GM19372 (cell line): ENCODE measurements at regions not wholly inside any gene's neighbourhood (a gene's known extent, or its start where the extent isn't known, plus 50 kb on each side); places are given as distances from the start of the nearest gene placed in this dataset.
"Not testable (repeated sequence)": the region's sequence is repeated elsewhere in the genome, so short reads cannot be mapped to it uniquely, and the experiment has no call there.

Source experiments
- ATAC-seq: cut with Tn5 transposase; IDR thresholded peaks from one replicate; pipeline ENCODE4 v1.9.1; 2021; ENCODE audit warnings: mild to moderate bottlenecking, low read depth, moderate library complexity; ENCODE audit not compliant: unreplicated experiment

DNA sequence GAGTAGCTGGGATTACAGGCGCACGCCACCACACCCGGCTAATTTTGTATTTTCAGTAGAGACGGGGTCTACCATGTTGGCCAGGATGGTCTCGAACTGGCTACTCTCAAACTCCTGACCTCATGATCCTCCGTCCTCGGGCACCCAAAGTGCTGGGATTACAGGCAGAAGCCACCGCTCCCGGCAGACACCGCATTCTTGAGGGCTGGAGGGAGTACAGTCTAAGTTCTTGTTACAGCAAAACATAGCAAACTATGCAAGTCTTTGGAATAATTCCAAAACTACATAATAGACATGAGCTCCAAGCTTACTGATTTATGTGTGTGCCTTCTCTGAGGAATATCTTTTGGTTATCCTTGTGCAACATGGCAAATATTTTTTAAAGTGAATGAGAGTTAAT is 299.1 kb upstream of the ZNF658 start:
- ATAC-seq, result not testable (repeated sequence)

DNA sequence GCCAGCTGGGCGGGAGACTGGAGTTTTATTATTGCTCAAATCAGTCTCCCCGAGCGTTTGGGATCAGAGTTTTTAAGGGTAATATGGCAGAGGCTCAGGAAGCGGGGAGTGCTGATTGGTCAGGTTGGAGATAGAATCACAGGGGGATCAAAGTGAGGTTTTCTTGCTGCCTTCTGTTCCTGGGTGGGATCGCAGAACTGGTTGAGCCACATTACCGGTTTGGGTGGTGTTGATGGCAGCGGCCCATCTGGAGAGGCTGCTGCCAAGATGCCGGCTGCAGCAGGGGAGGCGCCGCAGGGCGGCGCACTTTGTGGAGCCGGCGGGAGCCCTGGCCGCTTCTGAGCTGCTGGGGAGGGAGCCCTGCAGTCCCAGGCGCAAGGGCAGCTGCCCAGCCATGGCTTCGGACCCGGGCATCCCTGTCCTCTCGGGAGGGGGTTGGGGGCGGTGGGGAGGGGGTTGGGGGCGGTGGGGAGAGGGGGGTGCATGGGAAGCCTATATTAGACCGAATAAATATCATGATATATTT is 268.9 kb upstream of the ZNF658 start:
- not testable (repeated sequence) for ATAC-seq

DNA sequence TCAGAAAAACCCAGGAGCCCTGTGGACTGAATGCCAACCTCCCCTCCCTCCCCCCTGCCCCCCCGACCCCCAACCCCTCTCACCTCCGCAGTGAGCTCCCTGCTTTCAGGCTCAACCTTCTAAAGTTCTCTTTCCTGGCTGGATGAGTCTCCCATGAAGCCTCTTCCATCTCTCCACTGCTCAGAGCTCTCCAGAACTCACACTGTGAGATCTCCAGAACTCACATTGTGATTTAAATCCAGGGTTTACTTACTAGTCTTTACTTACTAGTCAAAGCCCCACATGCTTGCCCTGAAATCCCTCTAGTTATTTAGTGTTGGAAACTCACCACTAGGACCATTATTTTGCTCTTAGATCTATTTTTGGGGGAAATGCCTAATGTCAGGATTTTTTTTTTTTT is 252.8 kb upstream of the ZNF658 start:
- ATAC-seq, result not testable (repeated sequence)

DNA sequence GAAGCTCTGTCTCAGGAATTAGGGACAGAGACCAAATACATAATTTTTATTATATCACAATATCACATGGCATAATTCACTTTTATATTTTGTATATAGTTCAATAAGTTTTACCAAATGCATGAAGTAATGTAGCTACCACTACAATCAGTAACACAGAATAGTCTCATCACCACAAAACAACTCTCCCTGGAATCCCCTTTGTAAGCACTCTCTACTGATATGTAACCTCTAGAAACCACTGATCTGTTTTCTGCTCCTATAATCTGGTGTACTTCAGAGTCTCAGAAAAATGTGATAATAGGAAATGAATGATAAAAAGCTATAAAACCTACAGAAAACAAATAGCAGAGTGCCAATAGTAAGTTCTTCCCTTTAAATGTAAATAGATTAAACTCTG is 210.3 kb upstream of the ZNF658 start:
- ATAC-seq, result not testable (repeated sequence)

DNA sequence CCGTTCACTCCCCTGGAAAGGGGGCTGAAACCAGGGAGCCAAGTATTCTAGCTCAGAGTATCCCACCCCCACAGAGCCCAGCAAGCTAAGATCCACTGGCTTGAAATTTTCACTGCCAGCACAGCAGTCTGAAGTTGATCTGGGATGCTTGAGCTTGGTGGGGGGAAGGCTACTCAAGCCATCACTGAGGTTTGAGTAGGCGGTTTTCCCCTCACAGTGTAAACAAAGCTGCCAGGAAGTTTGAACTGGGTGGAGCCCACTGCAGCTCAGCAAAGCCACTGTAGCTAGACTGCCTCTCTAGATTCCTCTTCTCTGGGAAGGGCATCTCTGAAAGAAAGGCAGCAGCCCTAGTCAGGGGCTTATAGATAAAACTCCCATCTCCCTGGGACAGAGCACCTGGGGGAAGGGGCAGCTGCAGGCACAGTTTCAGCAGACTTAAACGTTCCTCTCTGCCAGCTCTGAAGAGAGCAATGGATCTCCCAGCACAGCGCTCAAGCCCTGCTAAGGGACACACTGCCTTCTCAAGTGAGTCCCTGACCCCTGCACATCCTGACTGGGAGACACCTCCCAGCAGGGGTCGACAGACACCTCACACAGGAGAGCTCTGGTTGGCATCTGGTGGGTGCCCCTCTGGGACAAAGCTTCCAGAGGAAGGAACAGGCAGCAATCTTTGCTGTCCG is 204.8 kb upstream of the ZNF658 start:
- not testable (repeated sequence) for ATAC-seq

DNA sequence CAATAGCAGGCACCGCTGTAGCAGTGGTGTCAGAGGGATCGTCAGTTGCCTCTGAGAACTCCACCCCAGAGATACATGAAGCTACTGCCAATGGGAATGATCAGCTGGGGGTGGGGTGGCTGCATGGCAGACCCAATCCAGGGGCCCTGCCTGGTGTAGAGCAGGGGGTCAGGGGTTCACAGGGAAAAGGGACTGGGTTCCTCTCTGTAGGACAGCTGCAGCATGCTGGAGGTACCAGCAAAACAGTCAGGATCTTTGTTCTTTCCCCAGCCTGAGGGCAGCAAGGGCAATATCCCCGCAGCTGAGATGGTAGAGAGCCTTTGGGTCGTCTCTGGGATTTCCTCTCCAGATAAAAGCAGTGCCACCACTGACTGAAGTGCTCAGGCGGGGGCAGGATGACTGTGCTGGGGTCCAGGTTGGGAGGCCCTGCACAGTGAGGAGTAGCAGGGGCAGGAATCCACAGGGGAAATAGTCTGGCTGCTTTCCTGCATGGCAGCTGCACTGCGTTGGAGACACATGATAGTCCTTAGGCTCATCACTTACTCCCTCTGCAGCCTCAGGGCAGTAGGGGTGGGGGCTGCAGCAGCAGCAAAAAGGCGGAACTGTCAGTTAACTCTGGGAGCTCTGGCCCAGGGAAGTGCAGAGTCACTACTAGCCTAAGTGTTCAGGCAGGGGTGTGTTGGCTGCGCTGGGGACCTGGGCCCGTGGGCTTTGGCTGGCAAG is 203.0 kb upstream of the ZNF658 start:
- ATAC-seq, result not testable (repeated sequence)

DNA sequence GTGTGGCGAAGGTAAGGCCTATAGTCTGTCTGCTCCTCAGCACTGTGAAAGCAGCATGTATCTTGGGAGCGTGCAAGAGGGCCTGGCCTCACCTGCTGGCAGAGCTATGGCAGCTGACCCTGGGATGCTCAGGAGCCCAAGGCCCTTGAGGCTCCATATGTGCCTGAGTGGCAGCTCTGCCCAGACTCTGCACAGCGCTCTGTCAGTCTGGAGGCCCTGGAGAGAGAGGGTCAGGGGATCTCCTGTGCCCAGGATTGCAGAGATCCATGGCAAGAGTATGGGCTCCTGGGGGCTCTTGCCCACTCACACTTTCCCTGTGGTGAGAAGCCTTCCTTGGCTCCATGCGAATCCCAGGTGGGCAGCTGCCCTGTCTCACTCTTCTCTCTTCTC is 202.5 kb upstream of the ZNF658 start:
- ATAC-seq, result not testable (repeated sequence)

DNA sequence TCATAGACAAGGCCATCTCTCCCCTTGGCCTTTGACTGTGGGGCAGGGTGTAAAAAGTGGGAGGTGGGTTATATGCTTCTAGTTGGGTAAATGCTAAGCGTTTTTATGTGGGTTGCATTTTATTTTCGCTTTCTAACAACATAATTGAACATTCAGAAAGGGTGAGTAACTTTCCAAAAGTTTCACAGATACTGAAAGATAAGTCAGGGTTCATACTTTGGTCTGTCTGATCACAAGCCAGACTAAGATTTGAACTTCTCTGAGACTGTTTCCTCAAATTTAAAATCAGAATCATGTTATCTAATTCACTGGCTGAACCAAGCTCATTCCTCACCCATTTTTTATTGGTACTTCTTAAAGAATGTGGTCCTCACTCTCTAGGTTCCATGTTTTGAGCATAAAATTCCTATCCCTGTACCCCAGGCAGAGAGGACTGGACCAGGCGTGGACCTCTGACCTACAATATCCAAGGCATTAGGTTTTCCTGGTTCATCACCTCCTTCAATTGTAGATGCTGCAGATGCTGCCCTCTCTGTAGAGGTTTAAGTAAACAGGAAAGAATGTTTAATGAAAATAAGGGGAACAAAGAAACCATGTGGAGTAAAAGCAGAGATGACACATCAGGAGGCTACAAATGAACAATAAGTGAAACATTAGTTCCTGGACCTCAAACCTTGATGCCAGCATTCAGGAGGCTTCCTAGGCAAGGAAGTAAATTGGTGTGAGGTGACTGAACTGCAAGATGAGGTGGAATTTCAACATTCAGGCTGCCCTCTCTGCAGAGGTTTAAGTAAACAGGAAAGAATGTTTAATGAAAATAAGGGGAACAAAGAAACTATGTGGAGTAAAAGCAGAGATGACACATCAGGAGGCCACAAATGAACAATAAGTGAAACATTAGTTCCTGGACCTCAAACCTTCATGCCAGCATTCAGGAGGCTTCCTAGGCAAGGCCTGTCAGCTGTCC is 198.8 kb upstream of the ZNF658 start:
- not testable (repeated sequence) for ATAC-seq

DNA sequence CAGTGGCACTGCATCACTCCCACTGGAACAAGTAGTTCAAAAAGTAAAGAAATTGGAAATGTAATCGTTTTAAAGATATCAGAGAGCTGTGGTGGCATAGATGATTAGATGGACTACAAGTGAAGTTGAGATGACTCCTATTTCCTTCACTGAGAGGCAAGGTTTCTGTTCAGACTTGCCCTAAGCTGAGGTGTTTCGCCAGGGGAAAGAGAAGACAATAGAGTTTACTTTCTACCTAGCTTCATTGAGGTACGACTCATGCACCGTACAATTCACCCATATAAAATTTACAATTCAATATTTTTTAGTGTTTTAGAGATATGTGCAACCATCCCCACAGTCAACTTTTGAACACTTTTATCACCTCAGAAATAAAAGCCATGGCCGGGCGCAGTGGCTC is 189.0 kb upstream of the ZNF658 start:
- not testable (repeated sequence) for ATAC-seq

DNA sequence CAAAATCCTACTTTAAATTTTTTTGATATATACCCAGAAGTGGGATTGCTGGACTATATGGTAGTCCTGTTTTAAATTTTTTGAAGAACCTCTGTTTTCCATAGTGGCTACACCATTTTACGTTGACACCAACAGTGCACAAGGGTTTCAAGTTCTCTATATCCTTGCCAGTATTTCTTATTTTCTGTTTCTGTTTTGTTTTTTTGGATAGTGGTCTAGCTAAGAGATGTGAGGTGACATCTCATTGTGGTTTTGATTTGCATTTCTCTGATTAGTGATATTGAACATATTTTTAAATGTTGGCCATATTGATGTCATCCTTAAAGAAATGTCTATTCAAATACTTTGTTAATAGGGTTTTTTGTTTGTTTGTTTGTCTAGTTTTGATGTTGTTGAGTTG is 187.7 kb upstream of the ZNF658 start:
- peak; percentile 51 for ATAC-seq

DNA sequence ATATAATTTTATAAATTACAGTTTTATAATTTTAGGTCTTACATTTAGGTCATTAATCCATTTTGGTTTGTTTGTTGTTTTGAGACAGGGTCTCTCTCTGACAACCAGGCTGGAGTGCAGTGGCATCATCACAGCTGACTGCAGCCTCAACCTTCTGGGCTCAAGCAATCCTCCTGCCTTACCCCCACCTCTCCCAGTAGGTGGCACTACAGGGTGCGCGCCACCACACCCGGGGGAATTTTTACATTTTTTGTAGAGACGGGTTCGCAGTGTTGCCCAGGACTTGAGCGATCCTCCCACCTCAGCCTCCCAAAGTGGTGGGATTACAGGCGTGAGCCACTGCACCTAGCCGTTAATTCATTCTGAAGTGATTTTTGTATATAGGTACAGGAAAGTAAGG is 187.0 kb upstream of the ZNF658 start:
- ATAC-seq, result not testable (repeated sequence)

DNA sequence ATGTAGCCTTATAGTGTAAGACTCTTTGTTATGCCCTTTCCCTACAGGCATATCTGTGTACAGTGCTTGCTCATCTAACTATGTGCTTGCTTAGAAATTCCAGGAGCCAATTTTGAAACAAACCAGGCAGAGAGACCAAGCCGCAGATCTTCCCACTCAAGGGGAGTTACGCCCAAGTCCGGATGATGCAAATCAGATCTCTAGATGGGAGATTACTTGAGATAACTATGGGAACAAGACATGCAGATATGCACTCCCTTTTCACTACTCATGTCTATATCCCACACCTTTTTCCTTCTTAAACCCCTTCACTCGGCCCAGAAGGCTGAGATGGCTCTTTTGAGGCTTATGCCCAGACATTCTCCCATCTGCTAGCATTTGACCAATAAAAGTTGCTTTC is 179.7 kb upstream of the ZNF658 start:
- ATAC-seq, result not testable (repeated sequence)

DNA sequence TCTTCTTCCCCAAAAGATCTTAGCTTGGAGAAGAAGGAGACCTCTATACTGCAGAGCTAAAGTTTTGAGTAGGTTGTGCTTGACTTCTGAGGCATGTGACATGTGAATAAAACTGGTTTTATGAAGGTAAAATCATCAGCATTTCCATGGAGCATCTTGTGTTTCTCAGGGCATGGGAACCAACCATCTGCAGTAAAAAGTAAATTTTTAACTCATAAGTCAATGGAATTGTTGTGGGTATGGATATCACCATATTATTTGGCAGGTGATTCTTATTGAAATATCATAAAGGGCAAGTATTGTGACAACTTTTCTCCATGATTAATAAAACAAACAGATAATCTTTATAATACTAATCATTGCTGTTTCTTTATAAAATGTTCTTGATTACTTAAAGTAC is 173.0 kb upstream of the ZNF658 start:
- not testable (repeated sequence) for ATAC-seq

DNA sequence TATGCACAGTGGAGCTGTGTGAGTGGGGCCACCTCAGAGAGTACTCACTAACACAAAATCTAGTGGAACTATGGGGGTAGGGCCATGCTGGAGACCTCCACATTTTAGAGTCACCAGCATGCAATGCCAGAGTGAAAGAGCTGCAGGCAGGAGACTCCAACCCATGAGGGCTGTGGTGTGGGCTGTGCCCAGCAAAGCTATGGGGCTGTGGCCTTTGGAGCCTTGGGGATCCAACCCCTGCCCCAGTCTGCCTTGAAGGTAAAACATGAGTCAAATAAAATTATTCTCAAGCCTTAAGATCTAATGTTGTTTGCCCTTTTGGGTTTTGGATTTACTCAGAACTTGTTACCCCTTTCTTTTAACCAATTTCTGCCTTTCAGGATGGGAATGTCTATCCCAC is 163.8 kb upstream of the ZNF658 start:
- ATAC-seq, result not testable (repeated sequence)

DNA sequence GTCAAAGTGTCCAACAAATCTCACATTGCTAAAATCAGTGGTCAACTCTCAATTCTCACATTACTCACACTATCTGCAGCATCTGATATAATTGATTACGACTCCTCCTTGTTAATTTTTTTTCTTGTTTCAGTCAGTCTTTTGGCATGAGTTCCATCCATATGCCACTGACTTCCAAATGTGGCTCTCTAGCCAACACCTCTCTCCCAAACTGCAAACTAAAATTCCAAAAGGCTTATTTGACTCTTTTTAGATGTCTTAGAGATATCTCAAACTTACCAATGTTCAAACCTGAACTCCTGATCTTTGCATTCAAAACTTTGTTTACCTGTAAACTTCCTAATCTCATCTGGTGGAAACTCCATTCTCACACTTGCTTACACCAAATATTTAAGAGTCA is 162.1 kb upstream of the ZNF658 start:
- ATAC-seq, result not testable (repeated sequence)

DNA sequence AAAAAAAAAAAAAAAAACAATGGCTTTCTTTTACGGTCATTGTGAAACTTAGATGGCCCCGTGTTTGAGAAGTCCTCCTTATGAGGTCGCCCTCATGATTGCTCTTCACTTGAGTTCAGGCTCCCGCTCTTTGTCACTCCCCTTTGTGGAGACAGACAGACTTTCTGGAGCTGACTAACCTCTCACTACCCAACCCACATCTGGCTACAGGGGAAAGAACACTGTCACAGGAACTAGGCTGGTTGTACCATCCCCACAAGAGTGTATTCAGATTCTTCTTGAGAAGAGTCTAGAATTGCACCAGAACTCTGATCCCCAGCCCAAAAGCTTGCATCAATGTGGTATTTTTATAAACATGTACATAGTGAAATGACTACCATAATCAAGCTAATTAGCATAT is 160.4 kb upstream of the ZNF658 start:
- ATAC-seq, result not testable (repeated sequence)

DNA sequence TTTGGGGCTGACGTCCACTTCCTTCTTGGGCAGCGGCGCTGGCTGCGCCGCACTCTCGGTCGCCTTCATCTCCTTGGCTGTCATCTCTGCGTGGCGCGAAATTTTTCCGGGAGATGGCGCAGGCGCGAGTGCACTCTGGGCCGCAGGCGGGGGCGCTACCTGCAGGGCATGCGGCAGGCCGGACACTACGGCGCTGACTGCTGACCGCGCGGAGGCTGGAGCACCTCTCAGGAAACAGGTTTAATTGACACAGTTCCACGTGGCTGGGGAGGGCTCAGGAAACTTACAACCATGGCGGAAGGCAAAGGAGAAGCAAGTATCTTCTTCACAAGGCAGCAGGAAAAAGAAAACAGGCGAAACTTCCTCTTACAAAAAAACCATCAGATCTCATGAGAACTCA is 154.7 kb upstream of the ZNF658 start:
- ATAC-seq, result not testable (repeated sequence)

DNA sequence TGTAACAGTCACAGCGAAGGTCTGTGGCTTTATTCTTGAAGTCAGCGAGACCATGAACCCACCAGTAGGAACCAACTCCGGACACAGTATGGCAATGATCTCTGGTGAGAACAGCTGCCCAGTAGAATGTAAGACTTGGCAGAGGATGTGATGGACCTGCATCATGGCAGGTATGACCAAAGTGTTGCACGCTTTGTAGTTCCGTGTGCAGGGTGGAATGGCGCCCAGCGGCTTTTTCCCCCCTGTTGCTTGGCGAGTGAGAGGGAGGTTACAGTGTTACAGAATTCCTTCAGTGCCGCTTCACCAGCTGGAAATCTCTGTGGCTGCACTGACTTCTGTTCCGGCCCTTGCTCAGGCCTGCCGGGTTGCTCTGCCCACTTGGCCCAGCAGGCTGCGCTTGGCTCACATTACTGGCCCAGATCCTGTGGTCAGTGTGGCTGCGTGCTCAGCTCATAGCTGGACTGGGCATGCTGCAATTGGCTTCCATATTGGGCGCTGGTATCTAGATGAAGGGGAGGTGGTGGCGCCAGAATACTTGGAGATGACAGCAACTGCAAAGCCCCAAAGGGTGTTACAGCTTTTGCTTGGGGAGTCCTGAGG is 148.1 kb upstream of the ZNF658 start:
- not testable (repeated sequence) for ATAC-seq

DNA sequence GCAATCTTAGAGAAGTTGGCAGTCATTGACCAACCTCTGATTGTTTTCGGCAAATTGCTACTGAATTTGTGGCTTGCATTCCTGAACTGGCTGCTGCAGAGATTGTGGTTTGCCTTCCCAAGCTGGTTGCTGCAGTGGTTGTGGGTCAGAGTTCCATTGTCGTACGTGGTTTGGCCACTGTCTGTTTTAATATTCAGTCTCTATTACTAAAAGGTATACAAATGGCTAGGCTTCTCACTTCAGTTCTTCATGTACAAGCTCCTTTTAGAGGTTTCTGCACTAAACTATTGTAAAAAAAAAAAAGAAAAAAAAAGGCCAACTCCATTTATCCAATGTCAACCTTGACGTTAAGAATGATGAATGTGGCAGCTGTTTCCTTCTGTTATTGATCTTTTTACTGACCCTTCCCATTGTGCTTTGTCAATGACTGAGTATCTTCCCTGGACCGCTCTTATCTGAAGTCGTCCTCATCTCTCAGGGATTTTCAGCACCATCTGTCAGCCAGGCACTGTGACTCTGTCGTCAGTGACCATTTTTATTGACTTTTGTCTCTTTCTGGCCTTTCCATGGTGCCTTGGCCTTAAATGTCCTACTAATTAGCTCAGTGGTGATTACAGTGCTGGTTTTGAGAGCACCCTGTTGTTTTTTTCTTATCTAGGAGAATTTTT is 140.6 kb upstream of the ZNF658 start:
- not testable (repeated sequence) for ATAC-seq
